IMR-90 (cell line): ENCODE measurements at regions not wholly inside any gene's neighbourhood (a gene's known extent, or its start where the extent isn't known, plus 50 kb on each side); places are given as distances from the start of the nearest gene placed in this dataset.

ENCODE experiments used
- ATAC-seq: fragments of 200-7000 bp; cut with Tn5 transposase; 2 replicates; pipeline ENCODE4 v1.9.1; 2020; ENCODE audit warnings: low read depth, mild to moderate bottlenecking, moderate library complexity
- BruUV-seq: library from RNA; stranded (reverse); fragments of 400-500 nt; replicated peaks from 2 replicates; lab custom pipeline; 2021; lab: Mats Ljungman, UMichigan
- CTCF ChIA-PET: fragments of 300-600 bp; formaldehyde crosslinking; extraction: SDS; loops from one replicate; lab custom pipeline; 2021; ENCODE audit warnings: antibody characterized with exemption; lab: Yijun Ruan, JAX
- POLR2A ChIA-PET: fragments of 300-600 bp; sonication (Branson Sonifier 250); formaldehyde crosslinking; loops from one replicate; lab custom pipeline; 2022; ENCODE audit warnings: antibody characterized with exemption; ENCODE audit not compliant: unreplicated experiment; lab: Charles Lee
- DNase-seq: peaks from one replicate; pipeline ENCODE4 v3.0.0; 2013
- H2AFZ ChIP-seq: replicated peaks from 2 replicates; pipeline ENCODE3; 2013; ENCODE audit warnings: low read length, mild to moderate bottlenecking; ENCODE audit not compliant: poor library complexity
- H2AK5ac ChIP-seq: 2 replicates; pipeline ENCODE4 v1.6.1; 2013; ENCODE audit warnings: low read depth, low read length, inconsistent platforms
- H2AK9ac ChIP-seq: replicated peaks from 2 replicates; pipeline ENCODE3; 2013; ENCODE audit warnings: mild to moderate bottlenecking, low read depth, low read length, moderate library complexity; ENCODE audit not compliant: poor library complexity
- H2BK120ac ChIP-seq: 2 replicates; pipeline ENCODE4 v1.6.1; 2013; ENCODE audit warnings: low read depth, low read length, inconsistent platforms
- H2BK15ac ChIP-seq: 3 replicates; pipeline ENCODE4 v1.6.1; 2013; ENCODE audit warnings: low read depth, low read length, inconsistent platforms
- H2BK20ac ChIP-seq: 2 replicates; pipeline ENCODE4 v1.6.1; 2013; ENCODE audit warnings: low read depth, mild to moderate bottlenecking, inconsistent platforms, low read length, moderate library complexity
- H2BK5ac ChIP-seq: 2 replicates; pipeline ENCODE4 v1.6.1; 2013; ENCODE audit warnings: mild to moderate bottlenecking, low read depth, low read length, inconsistent platforms; ENCODE audit not compliant: poor library complexity, severe bottlenecking
- H3K14ac ChIP-seq: replicated peaks from 2 replicates; pipeline ENCODE4 v1.6.1; 2013; ENCODE audit warnings: low read depth, low read length, inconsistent platforms
- H3K18ac ChIP-seq: 2 replicates; pipeline ENCODE4 v1.6.1; 2013; ENCODE audit warnings: low read depth, low read length, control low read depth
- H3K23ac ChIP-seq: 2 replicates; pipeline ENCODE4 v1.6.1; 2013; ENCODE audit warnings: low read depth, low read length, inconsistent platforms
- H3K27ac ChIP-seq: 2 replicates; pipeline ENCODE4 v1.5.1; 2013; ENCODE audit warnings: mild to moderate bottlenecking, control low read depth, low read length; ENCODE audit not compliant: insufficient read depth
- H3K27me3 ChIP-seq: 2 replicates; pipeline ENCODE4 v1.6.1; 2013; ENCODE audit warnings: low read length; ENCODE audit not compliant: control insufficient read depth, insufficient read depth
- H3K36me3 ChIP-seq: 2 replicates; pipeline ENCODE4 v1.6.1; 2013; ENCODE audit warnings: low read length, mixed read lengths; ENCODE audit not compliant: control insufficient read depth, insufficient read depth
- H3K4ac ChIP-seq: 2 replicates; pipeline ENCODE4 v1.6.1; 2013; ENCODE audit warnings: low read depth, low read length, inconsistent platforms
- H3K4me1 ChIP-seq: 2 replicates; pipeline ENCODE4 v1.6.1; 2013; ENCODE audit warnings: low read length, mixed read lengths; ENCODE audit not compliant: control insufficient read depth, insufficient read depth
- H3K4me2 ChIP-seq: 2 replicates; pipeline ENCODE4 v1.6.1; 2013; ENCODE audit warnings: low read depth, mild to moderate bottlenecking, control low read depth, low read length, moderate library complexity
- H3K4me3 ChIP-seq: 2 replicates; pipeline ENCODE4 v1.5.1; 2013; ENCODE audit warnings: low read depth, mild to moderate bottlenecking, control low read depth, low read length, moderate library complexity; ENCODE audit not compliant: insufficient read depth
- H3K56ac ChIP-seq: 2 replicates; pipeline ENCODE4 v1.6.1; 2013; ENCODE audit warnings: low read length, inconsistent platforms; ENCODE audit not compliant: insufficient read depth; ENCODE audit errors: extremely low read depth
- H3K79me1 ChIP-seq, 2 experiments: 2 replicates each; pipeline ENCODE4 v1.6.1; 2013; ENCODE audit warnings: low read length in 2 of 2, inconsistent platforms in 1 of 2, low read depth in 1 of 2
- H3K9ac ChIP-seq: 2 replicates; pipeline ENCODE4 v1.6.1; 2013; ENCODE audit warnings: low read depth, low read length, control low read depth
- H3K9me1 ChIP-seq: 2 replicates; pipeline ENCODE4 v1.6.1; 2013; ENCODE audit warnings: low read length, inconsistent platforms; ENCODE audit not compliant: insufficient read depth
- H3K9me3 ChIP-seq: 2 replicates; pipeline ENCODE4 v1.6.1; 2013; ENCODE audit warnings: low read length; ENCODE audit not compliant: control insufficient read depth, insufficient read depth
- H4K20me1 ChIP-seq: 2 replicates; pipeline ENCODE4 v1.6.1; 2013; ENCODE audit warnings: low read length, inconsistent platforms; ENCODE audit not compliant: insufficient read depth
- H4K5ac ChIP-seq: 2 replicates; pipeline ENCODE4 v1.6.1; 2013; ENCODE audit warnings: mild to moderate bottlenecking, low read depth, low read length, control low read depth
- H4K8ac ChIP-seq, 2 experiments: 2 replicates each; pipeline ENCODE4 v1.6.1; 2013; ENCODE audit warnings: low read depth in 2 of 2, low read length in 2 of 2, control low read depth in 1 of 2, inconsistent platforms in 1 of 2
- H4K91ac ChIP-seq: 2 replicates; pipeline ENCODE4 v1.6.1; 2013; ENCODE audit warnings: low read depth, low read length, inconsistent platforms; ENCODE audit not compliant: insufficient read depth
- BHLHE40 ChIP-seq: fragments of 150-350 bp; IDR thresholded peaks from 2 replicates; pipeline ENCODE4 v1.6.1; 2016; ENCODE audit warnings: mild to moderate bottlenecking, low read depth, low read length
- CEBPB ChIP-seq: IDR thresholded peaks from 2 replicates; pipeline ENCODE4 v1.6.1; 2012; ENCODE audit warnings: low read depth, low read length, improper control_type of control experiment
- CHD1 ChIP-seq: IDR thresholded peaks from 2 replicates; pipeline ENCODE4 v1.6.1; 2012; ENCODE audit warnings: low read depth, low read length, improper control_type of control experiment
- CTCF ChIP-seq: conservative IDR thresholded peaks from 2 replicates; pipeline ENCODE4 v1.5.1; 2012; ENCODE audit warnings: mild to moderate bottlenecking, low read depth, low read length, improper control_type of control experiment
- FOS ChIP-seq: fragments of 150-350 bp; IDR thresholded peaks from 2 replicates; pipeline ENCODE4 v1.6.1; 2016; ENCODE audit warnings: low read depth, low read length
- MAFK ChIP-seq: IDR thresholded peaks from 2 replicates; pipeline ENCODE4 v1.6.1; 2012; ENCODE audit warnings: low read depth, low read length, improper control_type of control experiment
- MAZ ChIP-seq: IDR thresholded peaks from 2 replicates; pipeline ENCODE4 v1.6.1; 2012; ENCODE audit warnings: low read depth, mild to moderate bottlenecking, low read length, improper control_type of control experiment, moderate library complexity, borderline replicate concordance
- MXI1 ChIP-seq: IDR thresholded peaks from 2 replicates; pipeline ENCODE4 v1.6.1; 2012; ENCODE audit warnings: low read depth, mild to moderate bottlenecking, low read length, moderate library complexity, borderline replicate concordance
- NFE2L2 ChIP-seq: fragments of 150-350 bp; IDR thresholded peaks from 2 replicates; pipeline ENCODE4 v1.6.1; 2016; ENCODE audit warnings: low read depth, mild to moderate bottlenecking, low read length
- POLR2A ChIP-seq: IDR thresholded peaks from 2 replicates; pipeline ENCODE4 v1.6.1; 2012; ENCODE audit warnings: mild to moderate bottlenecking, low read depth, low read length
- RAD21 ChIP-seq: IDR thresholded peaks from 2 replicates; pipeline ENCODE4 v1.6.1; 2012; ENCODE audit warnings: low read length, improper control_type of control experiment
- RCOR1 ChIP-seq: IDR thresholded peaks from 2 replicates; pipeline ENCODE4 v1.6.1; 2012; ENCODE audit warnings: mild to moderate bottlenecking, low read length, improper control_type of control experiment; ENCODE audit not compliant: insufficient replicate concordance
- RFX5 ChIP-seq: IDR thresholded peaks from 2 replicates; pipeline ENCODE4 v1.8.0; 2012; ENCODE audit warnings: low read depth, mild to moderate bottlenecking, low read length, moderate library complexity
- SMC3 ChIP-seq: fragments of 150-350 bp; IDR thresholded peaks from 2 replicates; pipeline ENCODE4 v1.6.1; 2016; ENCODE audit warnings: low read depth, mild to moderate bottlenecking, antibody characterized with exemption, low read length, moderate library complexity
- USF2 ChIP-seq: fragments of 150-350 bp; IDR thresholded peaks from 2 replicates; pipeline ENCODE4 v1.6.1; 2017; ENCODE audit warnings: mild to moderate bottlenecking, antibody characterized with exemption, low read length, low read depth
- WGBS, 2 experiments: methylation state at CpG; one replicate each; pipeline versions ENCODE4 v1.1.5 to v1.1.7; 2013; ENCODE audit warnings: missing lambda C conversion rate in 2 of 2; ENCODE audit not compliant: insufficient read length in 1 of 2; ENCODE audit errors: extremely low coverage in 2 of 2; 5-methylcytosine and 5-hydroxymethylcytosine counted together
- dilution Hi-C: fragments of 300-500 bp; cut with HindIII; formaldehyde crosslinking; loops from one replicate; pipeline ENCODE4 v1.14.3; 2018; ENCODE audit warnings: low sequenced_read_pairs; ENCODE audit not compliant: unreplicated experiment
- in situ Hi-C: fragments of 300-500 bp; cut with MboI; formaldehyde crosslinking; loops from 3 replicates; pipeline ENCODE4 v1.14.3; 2019; ENCODE audit warnings: low sequenced_read_pairs, inconsistent platforms, mixed read lengths
- intact Hi-C: fragments of 100-400 bp; cut with micrococcal nuclease; formaldehyde crosslinking; loops from 2 replicates; pipeline ENCODE4 v1.10.0; 2022
- TF ChIP-seq, protein P1 (sequence below): fragments of 150-350 bp; IDR thresholded peaks from 2 replicates; pipeline ENCODE4 v1.6.1; 2016; ENCODE audit warnings: low read depth, mild to moderate bottlenecking, low read length, moderate library complexity, borderline replicate concordance

DNA sequence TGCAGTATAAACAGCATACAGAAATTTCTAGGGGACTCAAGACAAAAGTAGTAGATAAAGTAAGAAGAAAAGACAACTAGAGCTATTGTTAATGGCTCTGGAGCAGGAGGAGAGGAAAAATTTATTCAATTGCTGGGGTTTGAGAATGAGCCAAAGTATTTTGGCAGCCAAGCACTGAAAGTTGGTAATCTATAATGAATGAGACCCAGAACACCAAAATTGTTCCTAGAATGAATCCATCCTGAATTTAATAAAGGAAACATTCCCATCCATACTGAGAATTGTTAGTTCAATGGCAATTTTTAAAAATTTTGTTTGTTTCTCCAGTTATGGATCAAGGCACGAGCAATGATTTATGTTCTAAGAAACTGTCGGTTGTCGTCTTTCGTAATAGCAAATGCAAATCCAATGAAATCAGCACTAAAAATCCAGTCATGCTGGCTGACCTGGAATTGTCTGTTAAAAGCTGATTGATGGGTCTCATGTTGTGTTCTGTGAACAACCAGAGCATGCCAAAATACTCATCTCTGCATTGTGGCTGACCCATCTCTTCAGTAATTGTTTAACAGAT, 170.9 kb upstream of the LMNTD1 start:
- no peak overlapping the region for H3K56ac ChIP-seq
- H3K36me3 ChIP-seq: no peaks in the 10 kb centered on the region
- no peak overlapping the region for H2AK9ac ChIP-seq
- H3K9me3 ChIP-seq: no peaks in the 10 kb centered on the region
- no TSS peak for BruUV-seq
- no peak overlapping the region for H2AFZ ChIP-seq
- no peak overlapping the region for H3K4me3 ChIP-seq
- no peaks in the 10 kb centered on the region for H3K9me1 ChIP-seq
- H4K20me1 ChIP-seq: no peaks in the 10 kb centered on the region
- H3K27me3 ChIP-seq: no peaks in the 10 kb centered on the region
- WGBS, 2 experiments: no CpG with 5 or more reads among the region's 4 CpGs
- ChIA-PET POLR2A (no interaction called here), CTCF (no interaction called here)
- dilution Hi-C loops (no loop called here), in situ Hi-C loops (no loop called here), intact Hi-C loops (no loop called here)
- H2BK15ac ChIP-seq: no peak overlapping the region
- H2AK5ac ChIP-seq: no peak overlapping the region
- no peak overlapping the region for H3K23ac ChIP-seq
- no peak overlapping the region for H3K9ac ChIP-seq
- H4K8ac ChIP-seq: no peak overlapping the region
- no peak overlapping the region for H3K4me2 ChIP-seq
- H3K18ac ChIP-seq: no peak overlapping the region
- ATAC-seq (no peak), DNase-seq (no peak)
- peaks cover 4% of the 10 kb centered on the region for H3K4me1 ChIP-seq
- TF ChIP-seq MXI1 (no peak), RFX5 (no peak), NFE2L2 (no peak), POLR2A (no peak), FOS (no peak), USF2 (no peak), BHLHE40 (no peak), CHD1 (no peak), RAD21 (no peak), CTCF (no peak), RCOR1 (no peak), MAFK (no peak), SMC3 (no peak), MAZ (no peak), CEBPB (no peak)
- TF ChIP-seq, protein P1, sequence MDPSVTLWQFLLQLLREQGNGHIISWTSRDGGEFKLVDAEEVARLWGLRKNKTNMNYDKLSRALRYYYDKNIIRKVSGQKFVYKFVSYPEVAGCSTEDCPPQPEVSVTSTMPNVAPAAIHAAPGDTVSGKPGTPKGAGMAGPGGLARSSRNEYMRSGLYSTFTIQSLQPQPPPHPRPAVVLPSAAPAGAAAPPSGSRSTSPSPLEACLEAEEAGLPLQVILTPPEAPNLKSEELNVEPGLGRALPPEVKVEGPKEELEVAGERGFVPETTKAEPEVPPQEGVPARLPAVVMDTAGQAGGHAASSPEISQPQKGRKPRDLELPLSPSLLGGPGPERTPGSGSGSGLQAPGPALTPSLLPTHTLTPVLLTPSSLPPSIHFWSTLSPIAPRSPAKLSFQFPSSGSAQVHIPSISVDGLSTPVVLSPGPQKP: no peak
- H3K27ac ChIP-seq: no peak overlapping the region
- no peak overlapping the region for H3K4ac ChIP-seq
- H2BK120ac ChIP-seq: no peak overlapping the region
- no peaks in the 10 kb centered on the region for H3K79me1 ChIP-seq
- no peak overlapping the region for H2BK20ac ChIP-seq
- H3K14ac ChIP-seq: no peak overlapping the region
- no peak overlapping the region for H4K91ac ChIP-seq
- no peak overlapping the region for H4K5ac ChIP-seq
- H2BK5ac ChIP-seq: no peak overlapping the region
